Epithelial cell of proximal tubule (primary cell): ENCODE measurements at regions not wholly inside any gene's neighbourhood (a gene's known extent, or its start where the extent isn't known, plus 50 kb on each side); places are given as distances from the start of the nearest gene placed in this dataset.

Source experiments
- DNase-seq: peaks from one replicate; pipeline ENCODE4 v3.0.0-alpha.2; 2011; ENCODE audit warnings: low read depth
- H3K4me3 ChIP-seq: 2 replicates; pipeline ENCODE4 v1.5.1; 2011; ENCODE audit warnings: low read depth, mild to moderate bottlenecking, low read length
- TF ChIP-seq, protein P1 (sequence below): conservative IDR thresholded peaks from 2 replicates; pipeline ENCODE4 v1.5.1; 2012; ENCODE audit warnings: low read depth, mild to moderate bottlenecking, low read length

DNA sequence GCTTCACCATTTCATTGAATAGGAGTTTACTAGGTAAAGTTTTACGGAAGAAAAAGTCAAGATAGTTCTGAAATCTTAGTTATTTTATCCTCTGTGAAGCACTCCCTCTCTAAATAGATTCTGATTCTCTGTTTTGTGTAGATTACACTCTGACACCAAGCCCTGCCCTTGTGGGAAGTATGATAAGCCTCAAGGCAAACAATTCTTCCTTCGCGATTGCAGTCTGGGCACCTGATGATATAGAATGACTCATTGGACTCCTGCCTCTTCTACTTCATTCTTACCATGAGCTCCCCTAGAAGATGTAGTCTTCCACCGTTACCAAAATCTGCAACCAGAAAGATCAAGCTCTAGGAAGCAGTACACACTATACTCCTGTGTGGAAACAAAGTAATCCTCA, 626.9 kb upstream of the PTGER4 start:
- TF ChIP-seq, protein P1, sequence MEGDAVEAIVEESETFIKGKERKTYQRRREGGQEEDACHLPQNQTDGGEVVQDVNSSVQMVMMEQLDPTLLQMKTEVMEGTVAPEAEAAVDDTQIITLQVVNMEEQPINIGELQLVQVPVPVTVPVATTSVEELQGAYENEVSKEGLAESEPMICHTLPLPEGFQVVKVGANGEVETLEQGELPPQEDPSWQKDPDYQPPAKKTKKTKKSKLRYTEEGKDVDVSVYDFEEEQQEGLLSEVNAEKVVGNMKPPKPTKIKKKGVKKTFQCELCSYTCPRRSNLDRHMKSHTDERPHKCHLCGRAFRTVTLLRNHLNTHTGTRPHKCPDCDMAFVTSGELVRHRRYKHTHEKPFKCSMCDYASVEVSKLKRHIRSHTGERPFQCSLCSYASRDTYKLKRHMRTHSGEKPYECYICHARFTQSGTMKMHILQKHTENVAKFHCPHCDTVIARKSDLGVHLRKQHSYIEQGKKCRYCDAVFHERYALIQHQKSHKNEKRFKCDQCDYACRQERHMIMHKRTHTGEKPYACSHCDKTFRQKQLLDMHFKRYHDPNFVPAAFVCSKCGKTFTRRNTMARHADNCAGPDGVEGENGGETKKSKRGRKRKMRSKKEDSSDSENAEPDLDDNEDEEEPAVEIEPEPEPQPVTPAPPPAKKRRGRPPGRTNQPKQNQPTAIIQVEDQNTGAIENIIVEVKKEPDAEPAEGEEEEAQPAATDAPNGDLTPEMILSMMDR = no peak
- no peak for DNase-seq
- H3K4me3 ChIP-seq = no peak overlapping the region

- TF ChIP-seq, protein P1 = no peak
- DNase-seq = peak; percentile 89
- H3K4me3 ChIP-seq = no peak overlapping the region
Observed at GRCh38 chr5:40046792-40047191, 622.0 kb upstream of the DAB2 start.

- H3K4me3 ChIP-seq = no peak overlapping the region
- DNase-seq = no peak
- TF ChIP-seq, protein P1 = no peak
Observed at GRCh38 chr5:40045429-40045828, 620.6 kb upstream of the DAB2 start.

GRCh38 chr5:40043916-40044315, 619.1 kb upstream of the DAB2 start:
- DNase-seq = no peak
- TF ChIP-seq, protein P1 = no peak
- H3K4me3 ChIP-seq = no peak overlapping the region

DNA sequence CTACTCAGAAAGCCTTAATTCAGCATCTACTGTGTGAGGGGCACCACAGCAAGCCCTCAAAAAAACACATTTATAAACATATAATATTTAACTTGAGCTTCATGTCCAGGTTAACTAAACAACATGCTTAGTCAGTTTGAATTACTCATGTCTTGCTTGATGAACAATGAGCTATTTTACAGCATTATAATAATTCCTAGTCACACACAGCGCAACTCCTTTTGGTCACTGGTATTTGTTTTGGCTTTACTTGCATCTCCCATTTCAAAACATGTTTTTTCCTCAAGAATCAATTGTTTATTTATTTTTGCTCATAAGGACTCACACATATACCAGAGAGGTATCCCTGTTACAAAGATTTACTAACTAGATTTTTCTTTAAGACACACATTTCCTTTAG, 616.7 kb upstream of the DAB2 start:
- TF ChIP-seq, protein P1 = no peak
- no peak overlapping the region for H3K4me3 ChIP-seq
- DNase-seq = peak; percentile 66

GRCh38 chr5:40037713-40038112, 612.9 kb upstream of the DAB2 start:
- TF ChIP-seq, protein P1 = peak; percentile 21
- no peak overlapping the region for H3K4me3 ChIP-seq
- peak; percentile 35 for DNase-seq

GRCh38 chr5:40034441-40034840, 609.7 kb upstream of the DAB2 start:
- no peak overlapping the region for H3K4me3 ChIP-seq
- DNase-seq = no peak
- TF ChIP-seq, protein P1 = no peak
